GM12878 (cell line): ENCODE measurements at regions not wholly inside any gene's neighbourhood (a gene's known extent, or its start where the extent isn't known, plus 50 kb on each side); places are given as distances from the start of the nearest gene placed in this dataset.

Source experiments
- ATAC-seq: fragments of 200-7000 bp; cut with Tn5 transposase; 3 replicates; pipeline ENCODE4 v1.9.1; 2020; ENCODE audit warnings: mild to moderate bottlenecking, moderate library complexity
- BruUV-seq: library from RNA; stranded (reverse); fragments of 400-500 nt; replicated peaks from 2 replicates; lab custom pipeline; 2021; lab: Mats Ljungman, UMichigan
- CTCF ChIA-PET: fragments of 300-600 bp; sonication (Branson Sonifier 250); formaldehyde crosslinking; extraction: SDS; loops from one replicate; lab custom pipeline; 2021; ENCODE audit warnings: inconsistent platforms; lab: Yijun Ruan, JAX
- POLR2A ChIA-PET: fragments of 350-600 bp; formaldehyde crosslinking; extraction: SDS; loops from one replicate; lab custom pipeline; 2021; ENCODE audit warnings: inconsistent platforms; lab: Charles Lee
- RAD21 ChIA-PET: fragments of 300-600 bp; sonication (Branson Sonifier 250); formaldehyde crosslinking; loops from one replicate; lab custom pipeline; 2023; ENCODE audit warnings: antibody characterized with exemption; ENCODE audit not compliant: unreplicated experiment; lab: Charles Lee
- SMC1A ChIA-PET: fragments of 300-600 bp; sonication (Branson Sonifier 250); formaldehyde crosslinking; loops from one replicate; lab custom pipeline; 2023; ENCODE audit not compliant: unreplicated experiment, uncharacterized antibody; lab: Charles Lee
- DNase-seq: peaks from one replicate; pipeline ENCODE4 v3.0.0-alpha.2; 2011; ENCODE audit warnings: low read depth, low spot score
- FAIRE-seq: peaks from 3 replicates; lab custom pipeline; 2011; peaks lifted over from hg19 to GRCh38; lab: Jason Lieb, UNC
- H2AFZ ChIP-seq: 2 replicates; pipeline ENCODE4 v1.6.0; 2011; ENCODE audit warnings: low read depth, low read length, control low read depth; ENCODE audit not compliant: control insufficient read depth
- H3K27ac ChIP-seq: 2 replicates; pipeline ENCODE4 v1.5.1; 2011; ENCODE audit warnings: control low read depth; ENCODE audit not compliant: control insufficient read depth, insufficient read depth
- H3K27me3 ChIP-seq, 2 experiments: replicated peaks in 1 of 2; 2 replicates each; pipeline versions ENCODE4 v1.6.0 to v1.6.1; 2011; ENCODE audit warnings: low read length in 1 of 2; ENCODE audit not compliant: control insufficient read depth in 2 of 2, insufficient read depth in 2 of 2
- H3K36me3 ChIP-seq, 2 experiments: 2 replicates each; pipeline ENCODE4 v1.5.1; 2011; ENCODE audit warnings: low read length in 1 of 2; ENCODE audit not compliant: control insufficient read depth in 2 of 2, insufficient read depth in 2 of 2
- H3K4me1 ChIP-seq: 2 replicates; pipeline ENCODE4 v1.6.1; 2011; ENCODE audit warnings: mild to moderate bottlenecking, low read length, moderate library complexity, mixed read lengths; ENCODE audit not compliant: control insufficient read depth, insufficient read depth
- H3K4me2 ChIP-seq: 2 replicates; pipeline ENCODE4 v1.6.0; 2011; ENCODE audit warnings: control low read depth; ENCODE audit not compliant: control insufficient read depth, insufficient read depth
- H3K4me3 ChIP-seq: fragments of 200-600 bp; sonication (generic); 2 replicates; pipeline ENCODE4 v1.5.1; 2016
- H3K79me2 ChIP-seq: 2 replicates; pipeline ENCODE4 v1.6.0; 2011; ENCODE audit warnings: low read length; ENCODE audit not compliant: control insufficient read depth, insufficient read depth
- H3K9ac ChIP-seq: 2 replicates; pipeline ENCODE4 v1.8.0; 2011; ENCODE audit warnings: low read length, control low read depth, mixed read lengths; ENCODE audit not compliant: control insufficient read depth, insufficient read depth
- H3K9me3 ChIP-seq: replicated peaks from 3 replicates; pipeline ENCODE4 v1.5.1; 2011; ENCODE audit warnings: mild to moderate bottlenecking, low read length; ENCODE audit not compliant: control insufficient read depth, insufficient read depth
- H4K20me1 ChIP-seq: 2 replicates; pipeline ENCODE4 v1.6.0; 2011; ENCODE audit not compliant: control insufficient read depth, insufficient read depth
- BHLHE40 ChIP-seq, 2 experiments: fragments of 450-650 bp in 1 of 2; IDR thresholded peaks; 2 replicates each; pipeline ENCODE4 v1.6.1; 2011 to 2017; ENCODE audit warnings: low read depth in 2 of 2, borderline replicate concordance in 1 of 2, improper control_type of control experiment in 1 of 2, low read length in 1 of 2, mild to moderate bottlenecking in 1 of 2
- ETV6 ChIP-seq, 2 experiments: fragments of 450-650 bp in 1 of 2; IDR thresholded peaks in 1 of 2; conservative IDR thresholded peaks in 1 of 2; 2 replicates each; pipeline ENCODE4 v1.6.1; 2014; ENCODE audit warnings: antibody characterized with exemption in 1 of 2, borderline replicate concordance in 1 of 2, low read depth in 1 of 2, mild to moderate bottlenecking in 1 of 2, moderate library complexity in 1 of 2
- HDAC6 ChIP-seq: fragments of 200-600 bp; sonication (generic); IDR thresholded peaks from one replicate; pipeline ENCODE4 v1.8.0; 2017; ENCODE audit warnings: antibody characterized with exemption; ENCODE audit not compliant: unreplicated experiment
- NFYB ChIP-seq: IDR thresholded peaks from 2 replicates; pipeline ENCODE4 v1.6.1; 2011; ENCODE audit warnings: low read depth, mild to moderate bottlenecking, low read length, improper control_type of control experiment, moderate library complexity; ENCODE audit not compliant: insufficient read depth
- TAF1 ChIP-seq: IDR thresholded peaks from 2 replicates; pipeline ENCODE4 v1.6.1; 2011; ENCODE audit warnings: mild to moderate bottlenecking, low read depth, low read length, borderline replicate concordance
- in situ Hi-C: fragments of 300-500 bp; cut with MboI; formaldehyde crosslinking; loops from 9 replicates; pipeline ENCODE4 v1.14.3; 2018; ENCODE audit warnings: mixed read lengths
- intact Hi-C: fragments of 100-400 bp; cut with micrococcal nuclease; formaldehyde crosslinking; loops from one replicate; pipeline ENCODE4 v1.14.2; 2022; ENCODE audit not compliant: unreplicated experiment
- TF ChIP-seq, protein P1 (sequence below): fragments of 450-650 bp; IDR thresholded peaks from 2 replicates; pipeline ENCODE4 v1.6.1; 2017; ENCODE audit warnings: mild to moderate bottlenecking, moderate library complexity
- TF ChIP-seq, protein P2 (sequence below): fragments of 450-650 bp; IDR thresholded peaks from 2 replicates; pipeline ENCODE4 v1.6.1; 2017; ENCODE audit warnings: mild to moderate bottlenecking, low read depth, inconsistent platforms; ENCODE audit not compliant: poor library complexity, severe bottlenecking

DNA sequence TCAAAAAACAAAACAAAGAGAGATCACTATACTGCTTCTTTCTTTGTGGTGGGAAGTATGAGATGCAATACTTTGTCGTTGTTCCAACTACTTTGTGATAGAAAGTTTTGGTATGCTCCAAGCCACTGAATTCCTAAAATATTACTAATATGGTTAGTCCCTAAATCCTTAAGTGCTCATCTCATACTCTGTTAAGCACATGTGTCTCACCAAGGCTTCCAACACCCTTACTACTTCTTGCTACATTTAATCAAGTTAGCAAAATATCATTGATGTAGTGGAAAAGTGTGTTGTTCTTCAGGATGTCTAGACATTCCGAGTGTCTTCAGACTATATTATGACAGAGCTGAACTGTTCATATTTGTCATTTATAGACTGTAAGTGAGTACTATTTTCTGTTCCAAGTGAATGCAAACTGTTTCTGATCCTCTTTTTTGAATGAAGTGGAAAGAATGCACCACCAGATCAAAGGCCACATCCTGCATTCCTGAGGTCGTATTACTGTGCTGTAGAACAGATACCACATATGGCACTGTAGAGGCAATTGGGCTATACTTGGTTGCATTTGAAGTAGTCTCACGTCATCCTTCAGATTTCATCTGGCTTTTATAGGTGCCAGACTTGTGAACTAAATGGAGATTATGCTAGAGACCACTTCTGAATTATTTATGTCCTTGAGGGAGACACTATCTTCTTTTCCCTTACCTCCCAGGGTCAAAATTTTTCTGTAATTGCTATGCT, 298.4 kb upstream of the ZNF521 start (continued):
- TF ChIP-seq, protein P1, sequence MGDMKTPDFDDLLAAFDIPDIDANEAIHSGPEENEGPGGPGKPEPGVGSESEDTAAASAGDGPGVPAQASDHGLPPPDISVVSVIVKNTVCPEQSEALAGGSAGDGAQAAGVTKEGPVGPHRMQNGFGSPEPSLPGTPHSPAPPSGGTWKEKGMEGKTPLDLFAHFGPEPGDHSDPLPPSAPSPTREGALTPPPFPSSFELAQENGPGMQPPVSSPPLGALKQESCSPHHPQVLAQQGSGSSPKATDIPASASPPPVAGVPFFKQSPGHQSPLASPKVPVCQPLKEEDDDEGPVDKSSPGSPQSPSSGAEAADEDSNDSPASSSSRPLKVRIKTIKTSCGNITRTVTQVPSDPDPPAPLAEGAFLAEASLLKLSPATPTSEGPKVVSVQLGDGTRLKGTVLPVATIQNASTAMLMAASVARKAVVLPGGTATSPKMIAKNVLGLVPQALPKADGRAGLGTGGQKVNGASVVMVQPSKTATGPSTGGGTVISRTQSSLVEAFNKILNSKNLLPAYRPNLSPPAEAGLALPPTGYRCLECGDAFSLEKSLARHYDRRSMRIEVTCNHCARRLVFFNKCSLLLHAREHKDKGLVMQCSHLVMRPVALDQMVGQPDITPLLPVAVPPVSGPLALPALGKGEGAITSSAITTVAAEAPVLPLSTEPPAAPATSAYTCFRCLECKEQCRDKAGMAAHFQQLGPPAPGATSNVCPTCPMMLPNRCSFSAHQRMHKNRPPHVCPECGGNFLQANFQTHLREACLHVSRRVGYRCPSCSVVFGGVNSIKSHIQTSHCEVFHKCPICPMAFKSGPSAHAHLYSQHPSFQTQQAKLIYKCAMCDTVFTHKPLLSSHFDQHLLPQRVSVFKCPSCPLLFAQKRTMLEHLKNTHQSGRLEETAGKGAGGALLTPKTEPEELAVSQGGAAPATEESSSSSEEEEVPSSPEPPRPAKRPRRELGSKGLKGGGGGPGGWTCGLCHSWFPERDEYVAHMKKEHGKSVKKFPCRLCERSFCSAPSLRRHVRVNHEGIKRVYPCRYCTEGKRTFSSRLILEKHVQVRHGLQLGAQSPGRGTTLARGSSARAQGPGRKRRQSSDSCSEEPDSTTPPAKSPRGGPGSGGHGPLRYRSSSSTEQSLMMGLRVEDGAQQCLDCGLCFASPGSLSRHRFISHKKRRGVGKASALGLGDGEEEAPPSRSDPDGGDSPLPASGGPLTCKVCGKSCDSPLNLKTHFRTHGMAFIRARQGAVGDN: no peak
- no peak for TF ChIP-seq HDAC6
- no peak for TF ChIP-seq NFYB
- TF ChIP-seq, all 136 proteins: peak for 0

DNA sequence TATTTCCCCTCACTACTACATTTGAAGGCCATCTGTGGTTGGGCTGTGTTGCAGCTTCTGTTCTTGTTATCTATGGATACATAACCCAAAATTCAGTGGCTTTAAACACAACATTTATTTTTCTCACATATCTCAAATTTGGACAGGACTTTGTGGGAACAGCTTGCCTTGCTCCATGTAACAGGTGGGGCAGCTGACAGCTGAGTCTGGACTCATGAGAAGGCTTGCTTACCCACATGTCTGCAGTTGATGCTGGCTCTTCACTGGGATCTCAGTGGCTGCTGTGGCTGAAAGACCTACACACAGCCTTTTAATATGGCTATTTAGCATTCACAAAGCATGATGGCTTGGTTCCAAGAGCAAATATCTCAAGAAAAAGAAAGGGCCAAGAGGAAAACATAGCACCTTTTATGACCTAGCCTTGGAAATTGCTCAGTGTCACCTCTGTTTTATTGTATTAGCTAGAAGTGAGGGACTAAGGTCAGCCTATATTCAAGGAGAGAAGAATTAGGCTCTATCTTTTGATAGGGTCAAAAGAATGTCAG, 296.8 kb upstream of the ZNF521 start:
- ChIA-PET SMC1A (no interaction called here), POLR2A (no interaction called here), RAD21 (no interaction called here), CTCF (no interaction called here)
- Histone ChIP-seq H2AFZ (no peak overlapping the region), H4K20me1 (no peaks in the 10 kb centered on the region), H3K27me3 (no peaks in the 10 kb centered on the region; a peak in 1 of 4 replicates), H3K79me2 (no peaks in the 10 kb centered on the region), H3K4me3 (no peak overlapping the region), H3K36me3 (no peaks in the 10 kb centered on the region), H3K9ac (no peak overlapping the region), H3K4me2 (no peak overlapping the region), H3K4me1 (no peaks in the 10 kb centered on the region), H3K9me3 (no peaks in the 10 kb centered on the region), H3K27ac (no peak overlapping the region)
- no TSS peak for BruUV-seq
- TF ChIP-seq ETV6 (conservative IDR thresholded peaks at IDR 0.05 in 1 of 2, IDR thresholded peaks at IDR 0.05 in 1 of 2; ENCODE audit: borderline replicate concordance in 1 of 2, low read depth in 1 of 2): no peak
- TF ChIP-seq TAF1: no peak
- no peak for TF ChIP-seq BHLHE40 (IDR thresholded peaks at IDR 0.05; ENCODE audit: borderline replicate concordance in 1 of 2, low read depth in 2 of 2, low read length in 1 of 2)
- TF ChIP-seq, protein P2, sequence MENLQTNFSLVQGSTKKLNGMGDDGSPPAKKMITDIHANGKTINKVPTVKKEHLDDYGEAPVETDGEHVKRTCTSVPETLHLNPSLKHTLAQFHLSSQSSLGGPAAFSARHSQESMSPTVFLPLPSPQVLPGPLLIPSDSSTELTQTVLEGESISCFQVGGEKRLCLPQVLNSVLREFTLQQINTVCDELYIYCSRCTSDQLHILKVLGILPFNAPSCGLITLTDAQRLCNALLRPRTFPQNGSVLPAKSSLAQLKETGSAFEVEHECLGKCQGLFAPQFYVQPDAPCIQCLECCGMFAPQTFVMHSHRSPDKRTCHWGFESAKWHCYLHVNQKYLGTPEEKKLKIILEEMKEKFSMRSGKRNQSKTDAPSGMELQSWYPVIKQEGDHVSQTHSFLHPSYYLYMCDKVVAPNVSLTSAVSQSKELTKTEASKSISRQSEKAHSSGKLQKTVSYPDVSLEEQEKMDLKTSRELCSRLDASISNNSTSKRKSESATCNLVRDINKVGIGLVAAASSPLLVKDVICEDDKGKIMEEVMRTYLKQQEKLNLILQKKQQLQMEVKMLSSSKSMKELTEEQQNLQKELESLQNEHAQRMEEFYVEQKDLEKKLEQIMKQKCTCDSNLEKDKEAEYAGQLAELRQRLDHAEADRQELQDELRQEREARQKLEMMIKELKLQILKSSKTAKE: no peak
- DNase-seq (no peak), FAIRE-seq (no peak), ATAC-seq (no peak)
- intact Hi-C loops (no loop called here), in situ Hi-C loops (no loop called here)
